Thyroid gland (tissue), 4 donors: ENCODE measurements at regions not wholly inside any gene's neighbourhood (a gene's known extent, or its start where the extent isn't known, plus 50 kb on each side); places are given as distances from the start of the nearest gene placed in this dataset.
"Not testable (repeated sequence)": the region's sequence is repeated elsewhere in the genome, so short reads cannot be mapped to it uniquely, and the experiment has no call there.

Experiments
- POLR2A ChIP-seq, 2 donors: fragments of 450-650 bp; IDR thresholded peaks; one replicate each; pipeline ENCODE4 v1.6.1; 2017; ENCODE audit warnings: antibody characterized with exemption in 2 of 2, mild to moderate bottlenecking in 2 of 2, moderate library complexity in 1 of 2
- TF ChIP-seq, protein P1 (sequence below), 6 experiments: fragments of 200-600 bp in 3 of 6; fragments of 450-650 bp in 3 of 6; sonication (generic) in 3 of 6; IDR thresholded peaks; one replicate each; pipeline ENCODE4 v1.5.1; 2016 to 2019; ENCODE audit warnings: antibody characterized with exemption in 6 of 6, mild to moderate bottlenecking in 2 of 6, inconsistent platforms in 1 of 6, moderate library complexity in 1 of 6

DNA sequence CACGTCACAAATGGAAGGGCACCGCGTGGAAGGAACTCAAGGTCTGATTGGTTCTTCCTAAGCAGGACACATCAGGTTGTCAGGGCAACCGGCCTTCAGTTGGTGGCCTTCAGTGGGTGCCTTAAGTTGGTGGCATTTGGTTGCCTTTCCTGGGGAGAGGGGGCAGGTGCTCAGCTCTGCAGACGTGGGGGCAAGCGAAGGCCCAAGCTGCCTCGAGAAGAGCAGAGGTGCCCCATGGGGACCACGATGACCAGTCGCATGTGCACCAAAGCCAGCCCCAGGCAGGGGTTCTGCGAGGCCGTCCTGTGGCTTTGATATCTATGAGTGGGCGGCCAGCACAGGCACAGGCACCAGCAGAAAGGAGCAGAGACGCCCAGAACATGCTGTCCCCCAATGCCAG lies 1742.8 kb upstream of the DEFB115 start:
- TF ChIP-seq, protein P1, sequence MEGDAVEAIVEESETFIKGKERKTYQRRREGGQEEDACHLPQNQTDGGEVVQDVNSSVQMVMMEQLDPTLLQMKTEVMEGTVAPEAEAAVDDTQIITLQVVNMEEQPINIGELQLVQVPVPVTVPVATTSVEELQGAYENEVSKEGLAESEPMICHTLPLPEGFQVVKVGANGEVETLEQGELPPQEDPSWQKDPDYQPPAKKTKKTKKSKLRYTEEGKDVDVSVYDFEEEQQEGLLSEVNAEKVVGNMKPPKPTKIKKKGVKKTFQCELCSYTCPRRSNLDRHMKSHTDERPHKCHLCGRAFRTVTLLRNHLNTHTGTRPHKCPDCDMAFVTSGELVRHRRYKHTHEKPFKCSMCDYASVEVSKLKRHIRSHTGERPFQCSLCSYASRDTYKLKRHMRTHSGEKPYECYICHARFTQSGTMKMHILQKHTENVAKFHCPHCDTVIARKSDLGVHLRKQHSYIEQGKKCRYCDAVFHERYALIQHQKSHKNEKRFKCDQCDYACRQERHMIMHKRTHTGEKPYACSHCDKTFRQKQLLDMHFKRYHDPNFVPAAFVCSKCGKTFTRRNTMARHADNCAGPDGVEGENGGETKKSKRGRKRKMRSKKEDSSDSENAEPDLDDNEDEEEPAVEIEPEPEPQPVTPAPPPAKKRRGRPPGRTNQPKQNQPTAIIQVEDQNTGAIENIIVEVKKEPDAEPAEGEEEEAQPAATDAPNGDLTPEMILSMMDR (IDR thresholded peaks at IDR 0.05): not testable (repeated sequence)
- not testable (repeated sequence) for TF ChIP-seq POLR2A (IDR thresholded peaks at IDR 0.05)
